Vagina (tissue), 2 donors: ENCODE measurements at regions not wholly inside any gene's neighbourhood (a gene's known extent, or its start where the extent isn't known, plus 50 kb on each side); places are given as distances from the start of the nearest gene placed in this dataset.

ENCODE experiments used
- DNase-seq, 2 donors: peaks; one replicate each; pipeline ENCODE4 v3.0.0-alpha.2; 2017; ENCODE audit errors: extremely low spot score in 2 of 2
- H3K27ac ChIP-seq: fragments of 200-600 bp; sonication (generic); one replicate; pipeline ENCODE4 v1.5.1; 2019
- H3K27me3 ChIP-seq: fragments of 200-600 bp; sonication (generic); one replicate; pipeline ENCODE4 v1.5.1; 2019
- H3K36me3 ChIP-seq, 2 donors: fragments of 200-600 bp; sonication (generic); one replicate each; pipeline ENCODE4 v1.5.1; 2017 to 2019
- H3K4me1 ChIP-seq: fragments of 200-600 bp; sonication (generic); one replicate; pipeline ENCODE4 v1.5.1; 2019
- H3K4me3 ChIP-seq, 2 donors: fragments of 200-600 bp; sonication (generic); 1 replicate in 1 of 2; 2 replicates in 1 of 2; pipeline ENCODE4 v1.5.1; 2016 to 2019
- H3K9me3 ChIP-seq: fragments of 200-600 bp; sonication (generic); one replicate; pipeline ENCODE4 v1.5.1; 2019
- POLR2A ChIP-seq, 2 donors: fragments of 450-650 bp; IDR thresholded peaks; one replicate each; pipeline ENCODE4 v1.6.1; 2017; ENCODE audit warnings: antibody characterized with exemption in 2 of 2, mild to moderate bottlenecking in 2 of 2, moderate library complexity in 2 of 2
- POLR2AphosphoS5 ChIP-seq, 2 donors: sonication (generic); formaldehyde crosslinking; IDR thresholded peaks; one replicate each; pipeline ENCODE4 v1.9.0; 2017; ENCODE audit warnings: antibody characterized with exemption in 2 of 2, mild to moderate bottlenecking in 2 of 2, low read depth in 1 of 2; ENCODE audit not compliant: insufficient read depth in 1 of 2
- intact Hi-C: fragments of 100-400 bp; cut with DNase I; formaldehyde crosslinking; loops from one replicate; pipeline ENCODE4 v1.15.1; 2023
- TF ChIP-seq, protein P1 (sequence below), 3 experiments: fragments of 450-650 bp in 2 of 3; fragments of 200-600 bp in 1 of 3; sonication (generic) in 1 of 3; IDR thresholded peaks; one replicate each; pipeline ENCODE4 v1.5.1; 2017 to 2019; ENCODE audit warnings: antibody characterized with exemption in 3 of 3, mild to moderate bottlenecking in 2 of 3, moderate library complexity in 2 of 3

DNA sequence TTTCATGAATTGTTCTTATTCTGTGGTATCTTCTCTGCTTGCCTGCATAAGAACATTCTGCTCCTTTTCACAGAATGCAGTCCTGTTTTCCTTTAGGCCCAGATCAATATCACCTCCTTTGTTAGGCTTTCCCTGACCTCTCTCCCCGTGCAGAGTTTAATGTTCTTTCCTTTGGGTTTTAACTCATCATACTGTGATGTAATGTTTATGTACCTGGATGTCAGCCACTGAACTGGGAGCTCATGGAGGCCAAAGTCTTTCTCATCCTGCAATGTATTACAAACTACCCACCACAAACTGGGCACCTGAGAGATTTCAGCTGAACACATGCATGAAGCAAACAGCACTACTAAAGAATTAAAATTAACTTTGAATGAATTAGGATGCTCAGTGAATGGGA is 192.8 kb upstream of the RORA start:
- Histone ChIP-seq H3K36me3 (no peaks in the 10 kb centered on the region), H3K9me3 (no peaks in the 10 kb centered on the region), H3K27me3 (no peaks in the 10 kb centered on the region), H3K27ac (no peak overlapping the region), H3K4me3 (no peak overlapping the region), H3K4me1 (no peaks in the 10 kb centered on the region)
- TF ChIP-seq, protein P1, sequence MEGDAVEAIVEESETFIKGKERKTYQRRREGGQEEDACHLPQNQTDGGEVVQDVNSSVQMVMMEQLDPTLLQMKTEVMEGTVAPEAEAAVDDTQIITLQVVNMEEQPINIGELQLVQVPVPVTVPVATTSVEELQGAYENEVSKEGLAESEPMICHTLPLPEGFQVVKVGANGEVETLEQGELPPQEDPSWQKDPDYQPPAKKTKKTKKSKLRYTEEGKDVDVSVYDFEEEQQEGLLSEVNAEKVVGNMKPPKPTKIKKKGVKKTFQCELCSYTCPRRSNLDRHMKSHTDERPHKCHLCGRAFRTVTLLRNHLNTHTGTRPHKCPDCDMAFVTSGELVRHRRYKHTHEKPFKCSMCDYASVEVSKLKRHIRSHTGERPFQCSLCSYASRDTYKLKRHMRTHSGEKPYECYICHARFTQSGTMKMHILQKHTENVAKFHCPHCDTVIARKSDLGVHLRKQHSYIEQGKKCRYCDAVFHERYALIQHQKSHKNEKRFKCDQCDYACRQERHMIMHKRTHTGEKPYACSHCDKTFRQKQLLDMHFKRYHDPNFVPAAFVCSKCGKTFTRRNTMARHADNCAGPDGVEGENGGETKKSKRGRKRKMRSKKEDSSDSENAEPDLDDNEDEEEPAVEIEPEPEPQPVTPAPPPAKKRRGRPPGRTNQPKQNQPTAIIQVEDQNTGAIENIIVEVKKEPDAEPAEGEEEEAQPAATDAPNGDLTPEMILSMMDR (IDR thresholded peaks at IDR 0.05), result no peak
- TF ChIP-seq POLR2AphosphoS5 (IDR thresholded peaks at IDR 0.05; ENCODE audit: insufficient read depth in 1 of 2, low read depth in 1 of 2) (no peak), POLR2A (IDR thresholded peaks at IDR 0.05) (no peak)
- intact Hi-C loops, result no loop called here
- DNase-seq, result no peak

- no peaks in the 10 kb centered on the region for H3K9me3 ChIP-seq
- no peaks in the 10 kb centered on the region for H3K27me3 ChIP-seq
- intact Hi-C loops, result no loop called here
- no peaks in the 10 kb centered on the region for H3K4me1 ChIP-seq
- DNase-seq, result no peak
- H3K36me3 ChIP-seq, result no peaks in the 10 kb centered on the region
- TF ChIP-seq POLR2A (IDR thresholded peaks at IDR 0.05), result no peak
- TF ChIP-seq, protein P1 (IDR thresholded peaks at IDR 0.05), result no peak
- TF ChIP-seq POLR2AphosphoS5 (IDR thresholded peaks at IDR 0.05; ENCODE audit: insufficient read depth in 1 of 2, low read depth in 1 of 2), result no peak
- H3K4me3 ChIP-seq, result no peak overlapping the region
- H3K27ac ChIP-seq, result no peak overlapping the region
Observed at GRCh38 chr15:61421470-61421869, 192.4 kb upstream of the RORA start.

DNA sequence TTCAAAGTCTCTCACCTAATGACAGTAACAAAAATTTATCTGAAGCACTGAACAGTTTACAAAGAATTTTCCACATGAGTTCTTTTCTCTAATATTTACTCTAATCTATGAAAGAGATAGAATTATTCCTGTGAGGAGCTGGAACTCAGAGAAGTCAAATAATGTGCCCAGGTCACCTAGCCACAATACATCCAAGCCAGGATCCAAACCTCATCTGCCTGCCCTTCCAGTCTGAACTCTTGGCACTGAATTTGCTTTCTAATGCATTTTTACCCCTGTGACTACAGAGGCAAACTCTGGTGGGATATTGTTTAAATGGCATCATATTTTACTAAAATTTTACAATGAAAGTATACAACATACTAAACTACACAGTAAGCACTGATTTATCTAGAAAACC is 191.4 kb upstream of the RORA start:
- no peaks in the 10 kb centered on the region for H3K4me1 ChIP-seq
- no peak for DNase-seq
- intact Hi-C loops, result no loop called here
- no peaks in the 10 kb centered on the region for H3K9me3 ChIP-seq
- no peaks in the 10 kb centered on the region for H3K27me3 ChIP-seq
- TF ChIP-seq POLR2A (IDR thresholded peaks at IDR 0.05), result no peak
- TF ChIP-seq, protein P1 (IDR thresholded peaks at IDR 0.05), result no peak
- no peak for TF ChIP-seq POLR2AphosphoS5 (IDR thresholded peaks at IDR 0.05; ENCODE audit: insufficient read depth in 1 of 2, low read depth in 1 of 2)
- no peak overlapping the region for H3K4me3 ChIP-seq
- no peaks in the 10 kb centered on the region for H3K36me3 ChIP-seq
- no peak overlapping the region for H3K27ac ChIP-seq

GRCh38 chr15:61415617-61416120 is 186.6 kb upstream of the RORA start:
- intact Hi-C loops, result no loop called here
- Histone ChIP-seq H3K36me3 (no peaks in the 10 kb centered on the region), H3K27ac (no peak overlapping the region), H3K9me3 (no peaks in the 10 kb centered on the region), H3K4me1 (no peaks in the 10 kb centered on the region), H3K4me3 (no peak overlapping the region), H3K27me3 (no peaks in the 10 kb centered on the region)
- TF ChIP-seq POLR2A (IDR thresholded peaks at IDR 0.05), result no peak
- TF ChIP-seq POLR2AphosphoS5 (IDR thresholded peaks at IDR 0.05; ENCODE audit: insufficient read depth in 1 of 2, low read depth in 1 of 2), result no peak
- TF ChIP-seq, protein P1 (IDR thresholded peaks at IDR 0.05), result no peak
- no peak for DNase-seq

DNA sequence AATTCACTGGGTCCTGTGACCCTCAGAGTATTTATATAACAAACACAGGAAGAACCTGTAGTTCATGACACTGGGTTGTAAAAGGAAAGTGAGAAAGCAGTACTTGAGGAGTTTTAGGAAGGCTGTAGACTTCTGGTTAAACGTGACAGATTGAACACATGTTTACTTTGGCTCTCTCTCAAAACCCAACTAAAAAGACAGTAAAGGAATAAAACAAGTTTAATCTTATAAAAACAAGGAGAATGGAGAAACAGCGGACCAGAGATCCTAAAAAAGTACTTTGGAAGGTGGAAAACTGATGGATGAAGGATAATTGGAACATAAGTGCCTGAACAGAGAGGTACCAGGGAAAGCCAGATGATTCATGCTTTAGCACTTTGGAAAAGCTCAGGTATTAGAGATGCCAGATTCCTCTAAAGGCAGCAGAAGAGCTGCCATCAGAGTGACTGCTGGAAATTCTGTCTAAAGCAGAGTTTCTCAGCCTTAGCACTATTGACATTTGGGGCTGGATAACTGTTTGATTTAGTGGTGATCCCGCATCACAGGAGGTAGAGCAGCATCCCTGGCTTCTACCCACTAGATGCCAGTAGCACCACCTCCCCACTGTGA is 182.9 kb upstream of the RORA start:
- intact Hi-C loops, result no loop called here
- Histone ChIP-seq H3K4me1 (no peaks in the 10 kb centered on the region), H3K4me3 (no peak overlapping the region), H3K27ac (no peak overlapping the region), H3K9me3 (no peaks in the 10 kb centered on the region), H3K36me3 (no peaks in the 10 kb centered on the region), H3K27me3 (no peaks in the 10 kb centered on the region)
- DNase-seq, result no peak
- TF ChIP-seq POLR2AphosphoS5 (IDR thresholded peaks at IDR 0.05; ENCODE audit: insufficient read depth in 1 of 2, low read depth in 1 of 2) (no peak), POLR2A (IDR thresholded peaks at IDR 0.05) (no peak)
- TF ChIP-seq, protein P1 (IDR thresholded peaks at IDR 0.05), result no peak
